ENCODE measurements at regions not wholly inside any gene's neighbourhood (a gene's known extent, or its start where the extent isn't known, plus 50 kb on each side); places are given as distances from the start of the nearest gene placed in this dataset.

GRCh38 chr1:87620807-87621206 is 292.1 kb downstream of the LMO4 start:
- TF ChIP-seq, protein P1, sequence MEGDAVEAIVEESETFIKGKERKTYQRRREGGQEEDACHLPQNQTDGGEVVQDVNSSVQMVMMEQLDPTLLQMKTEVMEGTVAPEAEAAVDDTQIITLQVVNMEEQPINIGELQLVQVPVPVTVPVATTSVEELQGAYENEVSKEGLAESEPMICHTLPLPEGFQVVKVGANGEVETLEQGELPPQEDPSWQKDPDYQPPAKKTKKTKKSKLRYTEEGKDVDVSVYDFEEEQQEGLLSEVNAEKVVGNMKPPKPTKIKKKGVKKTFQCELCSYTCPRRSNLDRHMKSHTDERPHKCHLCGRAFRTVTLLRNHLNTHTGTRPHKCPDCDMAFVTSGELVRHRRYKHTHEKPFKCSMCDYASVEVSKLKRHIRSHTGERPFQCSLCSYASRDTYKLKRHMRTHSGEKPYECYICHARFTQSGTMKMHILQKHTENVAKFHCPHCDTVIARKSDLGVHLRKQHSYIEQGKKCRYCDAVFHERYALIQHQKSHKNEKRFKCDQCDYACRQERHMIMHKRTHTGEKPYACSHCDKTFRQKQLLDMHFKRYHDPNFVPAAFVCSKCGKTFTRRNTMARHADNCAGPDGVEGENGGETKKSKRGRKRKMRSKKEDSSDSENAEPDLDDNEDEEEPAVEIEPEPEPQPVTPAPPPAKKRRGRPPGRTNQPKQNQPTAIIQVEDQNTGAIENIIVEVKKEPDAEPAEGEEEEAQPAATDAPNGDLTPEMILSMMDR (conservative IDR thresholded peaks at IDR 0.05; ENCODE audit: control insufficient read depth, insufficient read depth, low read depth, low read length): no peak
- no peak overlapping the region for H3K4me3 ChIP-seq (ENCODE audit: control insufficient read depth, low read depth, low read length)
- no peak for DNase-seq (ENCODE audit: low read depth)

GRCh38 chr1:87629673-87630072 is 301.0 kb downstream of the LMO4 start:
- TF ChIP-seq, protein P1 (conservative IDR thresholded peaks at IDR 0.05; ENCODE audit: control insufficient read depth, insufficient read depth, low read depth, low read length): no peak
- H3K4me3 ChIP-seq (ENCODE audit: control insufficient read depth, low read depth, low read length): no peak overlapping the region
- DNase-seq (ENCODE audit: low read depth): no peak

DNA sequence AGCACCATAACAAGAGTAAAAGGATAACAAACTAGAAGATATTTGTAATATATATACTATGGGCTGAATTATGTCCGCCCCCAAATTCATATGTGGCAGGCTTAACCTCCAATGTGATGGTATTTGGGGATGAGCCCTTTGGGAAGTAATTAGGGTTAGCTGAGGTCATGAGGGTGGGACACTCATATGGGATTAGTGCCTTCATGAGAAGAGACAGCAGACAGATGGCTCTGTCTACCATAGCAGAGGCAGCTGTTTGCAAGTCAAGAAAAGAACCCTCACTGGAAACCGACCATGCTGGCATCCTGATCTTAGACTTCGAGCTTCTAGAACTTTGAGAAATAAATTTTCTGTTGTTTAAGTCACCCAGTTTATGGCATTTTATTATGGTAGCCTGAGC is 303.6 kb downstream of the LMO4 start:
- DNase-seq (ENCODE audit: low read depth): no peak
- TF ChIP-seq, protein P1 (conservative IDR thresholded peaks at IDR 0.05; ENCODE audit: control insufficient read depth, insufficient read depth, low read depth, low read length): no peak
- H3K4me3 ChIP-seq (ENCODE audit: control insufficient read depth, low read depth, low read length): no peak overlapping the region

- TF ChIP-seq, protein P1 (conservative IDR thresholded peaks at IDR 0.05; ENCODE audit: control insufficient read depth, insufficient read depth, low read depth, low read length): no peak
- no peak for DNase-seq (ENCODE audit: low read depth)
- no peak overlapping the region for H3K4me3 ChIP-seq (ENCODE audit: control insufficient read depth, low read depth, low read length)
Measured at GRCh38 chr1:87636198-87636892, 307.7 kb downstream of the LMO4 start.

GRCh38 chr1:87638636-87639035 is 310.0 kb downstream of the LMO4 start:
- DNase-seq (ENCODE audit: low read depth): no peak
- TF ChIP-seq, protein P1 (conservative IDR thresholded peaks at IDR 0.05; ENCODE audit: control insufficient read depth, insufficient read depth, low read depth, low read length): no peak

GRCh38 chr1:87641996-87642395 is 313.3 kb downstream of the LMO4 start:
- no peak overlapping the region for H3K4me3 ChIP-seq (ENCODE audit: control insufficient read depth, low read depth, low read length)
- TF ChIP-seq, protein P1 (conservative IDR thresholded peaks at IDR 0.05; ENCODE audit: control insufficient read depth, insufficient read depth, low read depth, low read length): no peak
- no peak for DNase-seq (ENCODE audit: low read depth)

More at GRCh38 chr1:87638636-87639035, 310.0 kb downstream of the LMO4 start:
- no peak overlapping the region for H3K4me3 ChIP-seq (ENCODE audit: control insufficient read depth, low read depth, low read length)

All from fibroblast of mammary gland (primary cell).